Gastroesophageal sphincter (tissue), 3 donors: ENCODE measurements at regions not wholly inside any gene's neighbourhood (a gene's known extent, or its start where the extent isn't known, plus 50 kb on each side); places are given as distances from the start of the nearest gene placed in this dataset.

Experiments used
- POLR2AphosphoS5 ChIP-seq: sonication (generic); formaldehyde crosslinking; IDR thresholded peaks from one replicate; pipeline ENCODE4 v1.6.1; 2017; ENCODE audit warnings: antibody characterized with exemption
- TF ChIP-seq, protein P1 (sequence below), 4 experiments: fragments of 200-600 bp in 2 of 4; fragments of 450-650 bp in 2 of 4; sonication (generic) in 1 of 4; IDR thresholded peaks; one replicate each; pipeline ENCODE4 v1.5.1; 2017 to 2019; ENCODE audit warnings: antibody characterized with exemption in 4 of 4, mild to moderate bottlenecking in 2 of 4, moderate library complexity in 2 of 4

DNA sequence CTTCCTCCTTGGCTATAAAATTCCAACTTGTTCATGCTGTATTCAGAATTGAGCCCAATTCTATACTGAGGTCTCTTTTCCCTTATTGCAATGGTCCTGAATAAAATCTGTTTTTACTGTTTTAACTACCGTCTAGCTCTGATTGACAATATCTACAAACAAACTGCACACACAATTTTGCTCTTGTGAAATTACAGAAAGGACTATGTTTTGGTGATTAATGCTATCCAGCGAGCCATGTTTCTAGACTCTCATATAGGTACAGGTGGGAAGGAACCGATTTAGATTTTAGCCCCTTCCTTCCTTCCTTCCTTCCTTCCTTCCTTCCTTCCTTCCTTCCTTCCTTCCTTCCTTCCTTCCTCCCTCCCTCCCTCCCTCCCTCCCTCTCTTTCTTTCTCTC lies 254.4 kb downstream of the SLC4A3 start:
- TF ChIP-seq, protein P1, sequence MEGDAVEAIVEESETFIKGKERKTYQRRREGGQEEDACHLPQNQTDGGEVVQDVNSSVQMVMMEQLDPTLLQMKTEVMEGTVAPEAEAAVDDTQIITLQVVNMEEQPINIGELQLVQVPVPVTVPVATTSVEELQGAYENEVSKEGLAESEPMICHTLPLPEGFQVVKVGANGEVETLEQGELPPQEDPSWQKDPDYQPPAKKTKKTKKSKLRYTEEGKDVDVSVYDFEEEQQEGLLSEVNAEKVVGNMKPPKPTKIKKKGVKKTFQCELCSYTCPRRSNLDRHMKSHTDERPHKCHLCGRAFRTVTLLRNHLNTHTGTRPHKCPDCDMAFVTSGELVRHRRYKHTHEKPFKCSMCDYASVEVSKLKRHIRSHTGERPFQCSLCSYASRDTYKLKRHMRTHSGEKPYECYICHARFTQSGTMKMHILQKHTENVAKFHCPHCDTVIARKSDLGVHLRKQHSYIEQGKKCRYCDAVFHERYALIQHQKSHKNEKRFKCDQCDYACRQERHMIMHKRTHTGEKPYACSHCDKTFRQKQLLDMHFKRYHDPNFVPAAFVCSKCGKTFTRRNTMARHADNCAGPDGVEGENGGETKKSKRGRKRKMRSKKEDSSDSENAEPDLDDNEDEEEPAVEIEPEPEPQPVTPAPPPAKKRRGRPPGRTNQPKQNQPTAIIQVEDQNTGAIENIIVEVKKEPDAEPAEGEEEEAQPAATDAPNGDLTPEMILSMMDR (IDR thresholded peaks at IDR 0.05) = no peak
- TF ChIP-seq POLR2AphosphoS5 = no peak
